Hepatocyte (in vitro differentiated cells): ENCODE measurements at regions not wholly inside any gene's neighbourhood (a gene's known extent, or its start where the extent isn't known, plus 50 kb on each side); places are given as distances from the start of the nearest gene placed in this dataset.

Experiments used
- EZH2 ChIP-seq: fragments of 200-600 bp; sonication (generic); IDR thresholded peaks from 2 replicates; pipeline ENCODE4 v1.6.1; 2016; ENCODE audit warnings: antibody characterized with exemption, mild to moderate bottlenecking, borderline replicate concordance
- EZH2phosphoT487 ChIP-seq: fragments of 200-600 bp; sonication (generic); IDR thresholded peaks from one replicate; pipeline ENCODE4 v1.6.1; 2018; ENCODE audit warnings: antibody characterized with exemption, mild to moderate bottlenecking, low read depth, moderate library complexity; ENCODE audit not compliant: unreplicated experiment, severe bottlenecking
- TF ChIP-seq, protein P1 (sequence below): fragments of 200-600 bp; sonication (generic); IDR thresholded peaks from 2 replicates; pipeline ENCODE4 v1.5.1; 2016; ENCODE audit warnings: antibody characterized with exemption, mild to moderate bottlenecking; ENCODE audit not compliant: poor library complexity

DNA sequence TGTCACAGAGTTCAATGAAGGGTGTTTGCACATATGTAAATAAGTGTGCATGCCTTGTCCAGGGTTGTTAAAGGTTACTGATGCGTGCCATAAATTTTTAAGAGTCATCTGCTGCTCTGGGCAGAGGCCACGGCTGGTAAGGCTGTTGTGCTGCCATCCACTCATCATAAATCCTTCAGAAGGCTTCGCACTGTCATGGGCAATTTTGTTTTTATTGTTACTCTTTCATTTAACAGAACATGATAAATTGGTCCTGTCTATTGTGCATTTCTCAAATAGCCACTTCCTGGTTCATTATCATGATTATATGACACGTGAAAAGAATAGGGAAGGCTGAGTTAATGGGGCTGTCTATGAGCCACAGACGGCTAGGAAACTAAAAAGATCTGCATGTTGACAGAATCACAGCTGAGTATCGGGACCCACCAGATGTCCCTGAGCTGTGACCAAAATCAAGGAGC lies 634.3 kb upstream of the SOX11 start:
- TF ChIP-seq, protein P1, sequence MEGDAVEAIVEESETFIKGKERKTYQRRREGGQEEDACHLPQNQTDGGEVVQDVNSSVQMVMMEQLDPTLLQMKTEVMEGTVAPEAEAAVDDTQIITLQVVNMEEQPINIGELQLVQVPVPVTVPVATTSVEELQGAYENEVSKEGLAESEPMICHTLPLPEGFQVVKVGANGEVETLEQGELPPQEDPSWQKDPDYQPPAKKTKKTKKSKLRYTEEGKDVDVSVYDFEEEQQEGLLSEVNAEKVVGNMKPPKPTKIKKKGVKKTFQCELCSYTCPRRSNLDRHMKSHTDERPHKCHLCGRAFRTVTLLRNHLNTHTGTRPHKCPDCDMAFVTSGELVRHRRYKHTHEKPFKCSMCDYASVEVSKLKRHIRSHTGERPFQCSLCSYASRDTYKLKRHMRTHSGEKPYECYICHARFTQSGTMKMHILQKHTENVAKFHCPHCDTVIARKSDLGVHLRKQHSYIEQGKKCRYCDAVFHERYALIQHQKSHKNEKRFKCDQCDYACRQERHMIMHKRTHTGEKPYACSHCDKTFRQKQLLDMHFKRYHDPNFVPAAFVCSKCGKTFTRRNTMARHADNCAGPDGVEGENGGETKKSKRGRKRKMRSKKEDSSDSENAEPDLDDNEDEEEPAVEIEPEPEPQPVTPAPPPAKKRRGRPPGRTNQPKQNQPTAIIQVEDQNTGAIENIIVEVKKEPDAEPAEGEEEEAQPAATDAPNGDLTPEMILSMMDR, result no peak
- TF ChIP-seq EZH2, result no peak
- no peak for TF ChIP-seq EZH2phosphoT487
